ENCODE measurements at regions not wholly inside any gene's neighbourhood (a gene's known extent, or its start where the extent isn't known, plus 50 kb on each side); places are given as distances from the start of the nearest gene placed in this dataset.

GRCh38 chr5:84614906-84615305 lies 230.2 kb upstream of the EDIL3 start:
- Histone ChIP-seq H3K27me3 (ENCODE audit: control insufficient read depth, insufficient read depth, low read length) (no peaks in the 10 kb centered on the region), H3K4me3 (ENCODE audit: low read length in 3 of 3) (no peak overlapping the region), H3K27ac (ENCODE audit: low read depth in 2 of 2, low read length in 2 of 2) (no peak overlapping the region), H3K9me3 (ENCODE audit: control insufficient read depth in 2 of 3, insufficient read depth in 1 of 3, low read length in 3 of 3) (no peaks in the 10 kb centered on the region), H3K9ac (ENCODE audit: low read length in 3 of 3) (no peak overlapping the region), H3K36me3 (ENCODE audit: control insufficient read depth in 2 of 3, insufficient read depth in 3 of 3, low read length in 3 of 3) (no peaks in the 10 kb centered on the region), H3K4me1 (ENCODE audit: control insufficient read depth in 2 of 3, insufficient read depth in 2 of 3, low read depth in 1 of 3, low read length in 3 of 3) (no peaks in the 10 kb centered on the region)
- no peak for DNase-seq
- TF ChIP-seq CTCF (IDR thresholded peaks at IDR 0.05; ENCODE audit: borderline replicate concordance, extremely low read depth, insufficient read depth): no peak
- FAIRE-seq: no peak
- intact Hi-C loops (cut with DNase I): no loop called here

- no peak for TF ChIP-seq CTCF (IDR thresholded peaks at IDR 0.05; ENCODE audit: borderline replicate concordance, extremely low read depth, insufficient read depth)
- Histone ChIP-seq H3K27me3 (ENCODE audit: control insufficient read depth, insufficient read depth, low read length) (no peaks in the 10 kb centered on the region), H3K9me3 (ENCODE audit: control insufficient read depth in 2 of 3, insufficient read depth in 1 of 3, low read length in 3 of 3) (no peaks in the 10 kb centered on the region), H3K9ac (ENCODE audit: low read length in 3 of 3) (no peak overlapping the region), H3K4me1 (ENCODE audit: control insufficient read depth in 2 of 3, insufficient read depth in 2 of 3, low read depth in 1 of 3, low read length in 3 of 3) (no peaks in the 10 kb centered on the region), H3K36me3 (ENCODE audit: control insufficient read depth in 2 of 3, insufficient read depth in 3 of 3, low read length in 3 of 3) (no peaks in the 10 kb centered on the region), H3K4me3 (ENCODE audit: low read length in 3 of 3) (no peak overlapping the region), H3K27ac (ENCODE audit: low read depth in 2 of 2, low read length in 2 of 2) (no peak overlapping the region)
- no peak for DNase-seq
- FAIRE-seq: no peak
- intact Hi-C loops (cut with DNase I): no loop called here
These were observed 222.1 kb upstream of the EDIL3 start for GRCh38 chr5:84606784-84607183.

- DNase-seq: no peak
- no peaks in the 10 kb centered on the region for H3K4me1 ChIP-seq (ENCODE audit: control insufficient read depth in 2 of 3, insufficient read depth in 2 of 3, low read depth in 1 of 3, low read length in 3 of 3)
- H3K27ac ChIP-seq (ENCODE audit: low read depth in 2 of 2, low read length in 2 of 2): no peak overlapping the region
- no peaks in the 10 kb centered on the region for H3K27me3 ChIP-seq (ENCODE audit: control insufficient read depth, insufficient read depth, low read length)
- no peak overlapping the region for H3K9ac ChIP-seq (ENCODE audit: low read length in 3 of 3)
- intact Hi-C loops (cut with DNase I): no loop called here
- FAIRE-seq: no peak
- no peak overlapping the region for H3K4me3 ChIP-seq (ENCODE audit: low read length in 3 of 3)
- H3K36me3 ChIP-seq (ENCODE audit: control insufficient read depth in 2 of 3, insufficient read depth in 3 of 3, low read length in 3 of 3): no peaks in the 10 kb centered on the region
- no peaks in the 10 kb centered on the region for H3K9me3 ChIP-seq (ENCODE audit: control insufficient read depth in 2 of 3, insufficient read depth in 1 of 3, low read length in 3 of 3)
- no peak for TF ChIP-seq CTCF (IDR thresholded peaks at IDR 0.05; ENCODE audit: borderline replicate concordance, extremely low read depth, insufficient read depth)
These were observed 220.6 kb upstream of the EDIL3 start for GRCh38 chr5:84605241-84605640.

- no peak for FAIRE-seq
- intact Hi-C loops (cut with DNase I): no loop called here
These were observed 219.0 kb upstream of the EDIL3 start for GRCh38 chr5:84603568-84604185.

More at GRCh38 chr5:84603568-84604185, 219.0 kb upstream of the EDIL3 start:
- H3K9ac ChIP-seq (ENCODE audit: low read length in 3 of 3): no peak overlapping the region
- no peaks in the 10 kb centered on the region for H3K9me3 ChIP-seq (ENCODE audit: control insufficient read depth in 2 of 3, insufficient read depth in 1 of 3, low read length in 3 of 3)
- H3K4me1 ChIP-seq (ENCODE audit: control insufficient read depth in 2 of 3, insufficient read depth in 2 of 3, low read depth in 1 of 3, low read length in 3 of 3): no peaks in the 10 kb centered on the region
- H3K27me3 ChIP-seq (ENCODE audit: control insufficient read depth, insufficient read depth, low read length): no peaks in the 10 kb centered on the region
- no peak for DNase-seq
- H3K4me3 ChIP-seq (ENCODE audit: low read length in 3 of 3): no peak overlapping the region
- H3K36me3 ChIP-seq (ENCODE audit: control insufficient read depth in 2 of 3, insufficient read depth in 3 of 3, low read length in 3 of 3): no peaks in the 10 kb centered on the region
- H3K27ac ChIP-seq (ENCODE audit: low read depth in 2 of 2, low read length in 2 of 2): no peak overlapping the region
- TF ChIP-seq CTCF (IDR thresholded peaks at IDR 0.05; ENCODE audit: borderline replicate concordance, extremely low read depth, insufficient read depth): no peak

Measured in kidney (tissue), 13 donors.